Tibial nerve (tissue), 4 donors: ENCODE measurements at regions not wholly inside any gene's neighbourhood (a gene's known extent, or its start where the extent isn't known, plus 50 kb on each side); places are given as distances from the start of the nearest gene placed in this dataset.
A peak's percentile ranks its signal among the peaks of the same experiment; 100 is the strongest.

Source experiments
- DNase-seq, 2 donors: peaks; one replicate each; pipeline ENCODE4 v3.0.0-alpha.2; 2019; ENCODE audit warnings: low spot score in 2 of 2
- H3K27ac ChIP-seq, 4 donors: fragments of 200-600 bp; sonication (generic) in 3 of 4; one replicate each; pipeline ENCODE4 v1.5.1; 2017 to 2019; ENCODE audit warnings: mild to moderate bottlenecking in 1 of 4
- H3K27me3 ChIP-seq, 2 donors: fragments of 200-600 bp; sonication (generic) in 1 of 2; one replicate each; pipeline versions ENCODE4 v1.5.1 to v1.6.0; 2017 to 2019
- H3K36me3 ChIP-seq, 3 donors: fragments of 200-600 bp; sonication (generic); one replicate each; pipeline ENCODE4 v1.5.1; 2018 to 2019
- H3K4me1 ChIP-seq, 4 donors: fragments of 200-600 bp; sonication (generic) in 3 of 4; one replicate each; pipeline ENCODE4 v1.5.1; 2017 to 2019
- H3K4me3 ChIP-seq, 4 donors: fragments of 200-600 bp; sonication (generic) in 3 of 4; one replicate each; pipeline ENCODE4 v1.5.1; 2017 to 2019; ENCODE audit warnings: mild to moderate bottlenecking in 1 of 4, moderate library complexity in 1 of 4
- H3K9me3 ChIP-seq, 4 donors: fragments of 200-600 bp; sonication (generic) in 3 of 4; one replicate each; pipeline ENCODE4 v1.5.1; 2017 to 2019
- CTCF ChIP-seq, 5 experiments: fragments of 200-600 bp in 3 of 5; fragments of 450-650 bp in 2 of 5; sonication (generic) in 3 of 5; IDR thresholded peaks; one replicate each; pipeline ENCODE4 v1.5.1; 2016 to 2019; ENCODE audit warnings: antibody characterized with exemption in 5 of 5, mild to moderate bottlenecking in 3 of 5, moderate library complexity in 2 of 5
- EP300 ChIP-seq, 2 donors: sonication (generic); formaldehyde crosslinking; IDR thresholded peaks; one replicate each; pipeline ENCODE4 v1.6.1; 2017; ENCODE audit warnings: antibody characterized with exemption in 2 of 2, mild to moderate bottlenecking in 1 of 2
- POLR2A ChIP-seq, 2 donors: fragments of 450-650 bp; IDR thresholded peaks; one replicate each; pipeline ENCODE4 v1.6.1; 2017; ENCODE audit warnings: antibody characterized with exemption in 2 of 2, mild to moderate bottlenecking in 2 of 2, moderate library complexity in 2 of 2
- WGBS, 2 donors: methylation state at CpG; one replicate each; pipeline ENCODE4 v1.1.5; 2018; 5-methylcytosine and 5-hydroxymethylcytosine counted together

- H3K36me3 ChIP-seq: no peaks in the 10 kb centered on the region
- no peaks in the 10 kb centered on the region for H3K27me3 ChIP-seq
- TF ChIP-seq POLR2A (IDR thresholded peaks at IDR 0.05) (no peak), CTCF (IDR thresholded peaks at IDR 0.05) (no peak), EP300 (IDR thresholded peaks at IDR 0.05) (no peak)
- WGBS, 2 donors: 17 to 48% methylated on average over 1 of the region's 1 CpG
- H3K27ac ChIP-seq: peak overlapping the region in 3 of 4 donors; percentile 21 to 88 (median 77)
- H3K9me3 ChIP-seq: no peaks in the 10 kb centered on the region
- no peak overlapping the region for H3K4me3 ChIP-seq
- peaks cover 0 to 44% (median 2%) of the 10 kb centered on the region in 4 donors for H3K4me1 ChIP-seq
- no peak for DNase-seq
These were observed 122.5 kb upstream of the MAX start for GRCh38 chr14:65224799-65225198.

- peak overlapping the region in 3 of 4 donors; percentile 26 to 88 (median 77) for H3K27ac ChIP-seq
- 84 to 85% methylated on average over 9 of the region's 9 CpGs for WGBS, 2 donors
These were observed 123.2 kb upstream of the MAX start for GRCh38 chr14:65225299-65226159.

DNA sequence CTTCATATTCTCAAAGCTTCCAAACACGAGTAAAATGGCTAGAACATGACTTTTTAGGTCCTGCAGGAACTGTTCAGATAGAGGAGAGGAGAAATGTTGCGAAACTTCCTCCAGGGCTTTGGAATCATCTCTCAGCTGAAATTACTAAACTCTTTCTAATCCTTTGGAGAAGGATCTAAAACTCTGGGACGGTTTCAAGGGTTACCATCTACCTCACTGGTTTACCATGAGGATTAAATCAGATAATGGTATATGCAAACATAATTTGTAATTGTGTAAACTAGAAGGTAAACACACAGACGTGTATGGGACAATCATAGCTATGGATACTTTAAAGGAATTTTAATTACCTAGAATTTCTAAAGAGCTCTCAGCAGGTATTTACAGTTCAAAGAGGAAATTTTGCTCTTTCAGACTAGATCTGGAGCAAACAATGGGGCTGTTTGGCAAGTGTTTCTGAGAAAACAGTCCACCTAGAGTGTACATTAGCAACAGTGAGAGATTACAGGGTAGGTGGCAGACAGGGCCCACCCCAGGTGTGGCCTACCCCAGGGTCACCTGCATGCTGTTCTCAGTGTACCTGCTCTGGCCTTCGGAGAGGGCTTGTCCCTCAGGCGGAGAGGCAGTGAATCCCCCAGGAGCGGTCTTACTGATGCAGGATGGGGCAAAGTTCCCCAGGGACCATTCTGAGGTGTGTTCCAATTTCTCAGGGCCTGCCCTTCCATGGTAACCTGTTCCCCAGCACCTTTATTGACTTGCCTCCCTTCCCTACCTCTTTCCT is 124.7 kb upstream of the MAX start:
- no peaks in the 10 kb centered on the region for H3K27me3 ChIP-seq
- 83 to 86% methylated on average over 7 of the region's 7 CpGs for WGBS, 2 donors
- H3K36me3 ChIP-seq: no peaks in the 10 kb centered on the region
- peaks cover 0 to 54% (median 16%) of the 10 kb centered on the region in 4 donors for H3K4me1 ChIP-seq
- DNase-seq: no peak
- H3K9me3 ChIP-seq: no peaks in the 10 kb centered on the region
- TF ChIP-seq EP300 (IDR thresholded peaks at IDR 0.05) (no peak), POLR2A (IDR thresholded peaks at IDR 0.05) (no peak), CTCF (IDR thresholded peaks at IDR 0.05) (no peak)
- peak overlapping the region; percentile 0 to 88 (median 52) for H3K27ac ChIP-seq
- no peak overlapping the region for H3K4me3 ChIP-seq

More at GRCh38 chr14:65225299-65226159, 123.2 kb upstream of the MAX start:
- H3K9me3 ChIP-seq: no peaks in the 10 kb centered on the region
- DNase-seq: no peak
- no peak overlapping the region for H3K4me3 ChIP-seq
- no peaks in the 10 kb centered on the region for H3K27me3 ChIP-seq
- no peak for TF ChIP-seq CTCF (IDR thresholded peaks at IDR 0.05)
- TF ChIP-seq EP300 (IDR thresholded peaks at IDR 0.05): no peak
- no peak for TF ChIP-seq POLR2A (IDR thresholded peaks at IDR 0.05)
- no peaks in the 10 kb centered on the region for H3K36me3 ChIP-seq
- peaks cover 0 to 45% (median 5%) of the 10 kb centered on the region in 4 donors for H3K4me1 ChIP-seq

GRCh38 chr14:65228436-65228835 is 126.1 kb upstream of the MAX start:
- H3K9me3 ChIP-seq: no peaks in the 10 kb centered on the region
- H3K4me1 ChIP-seq: peaks cover 0 to 46% (median 16%) of the 10 kb centered on the region in 4 donors
- peak overlapping the region in 3 of 4 donors; percentile 9 to 94 (median 88) for H3K27ac ChIP-seq
- no peaks in the 10 kb centered on the region for H3K36me3 ChIP-seq
- DNase-seq: no peak
- H3K4me3 ChIP-seq: no peak overlapping the region
- H3K27me3 ChIP-seq: no peaks in the 10 kb centered on the region
- no peak for TF ChIP-seq CTCF (IDR thresholded peaks at IDR 0.05)
- TF ChIP-seq POLR2A (IDR thresholded peaks at IDR 0.05): no peak
- TF ChIP-seq EP300 (IDR thresholded peaks at IDR 0.05): no peak
- 89 to 90% methylated on average over 2 of the region's 2 CpGs for WGBS, 2 donors
